Uterus (tissue), 3 donors: ENCODE measurements at regions not wholly inside any gene's neighbourhood (a gene's known extent, or its start where the extent isn't known, plus 50 kb on each side); places are given as distances from the start of the nearest gene placed in this dataset.

ENCODE experiments used
- DNase-seq, 2 donors: peaks; one replicate each; pipeline ENCODE4 v3.0.0-alpha.2; 2019 to 2020
- H3K27ac ChIP-seq, 2 donors: fragments of 200-600 bp; sonication (generic); 1 replicate in 1 of 2; 2 replicates in 1 of 2; pipeline ENCODE4 v1.5.1; 2016 to 2018
- H3K27me3 ChIP-seq, 2 donors: fragments of 200-600 bp; sonication (generic); one replicate each; pipeline ENCODE4 v1.5.1; 2018 to 2019; ENCODE audit warnings: control low read depth in 1 of 2
- H3K36me3 ChIP-seq, 2 donors: fragments of 200-600 bp; sonication (generic); one replicate each; pipeline ENCODE4 v1.5.1; 2019; ENCODE audit warnings: control low read depth in 1 of 2
- H3K4me1 ChIP-seq, 2 donors: fragments of 200-600 bp; sonication (generic); one replicate each; pipeline ENCODE4 v1.5.1; 2018 to 2019; ENCODE audit warnings: control low read depth in 1 of 2
- H3K4me3 ChIP-seq, 2 donors: fragments of 200-600 bp; sonication (generic); 1 replicate in 1 of 2; 2 replicates in 1 of 2; pipeline ENCODE4 v1.5.1; 2018 to 2019; ENCODE audit warnings: mild to moderate bottlenecking in 1 of 2
- H3K9me3 ChIP-seq, 2 donors: fragments of 200-600 bp; sonication (generic); one replicate each; pipeline ENCODE4 v1.5.1; 2019; ENCODE audit warnings: control low read depth in 1 of 2
- POLR2A ChIP-seq, 2 donors: fragments of 450-650 bp; IDR thresholded peaks; one replicate each; pipeline ENCODE4 v1.6.1; 2016; ENCODE audit warnings: antibody characterized with exemption in 2 of 2, mild to moderate bottlenecking in 1 of 2, moderate library complexity in 1 of 2
- intact Hi-C: fragments of 100-400 bp; cut with DNase I; formaldehyde crosslinking; loops from one replicate; pipeline ENCODE4 v1.15.1; 2023; ENCODE audit warnings: low total_unique reads
- TF ChIP-seq, protein P1 (sequence below), 4 experiments: fragments of 200-600 bp in 2 of 4; fragments of 450-650 bp in 2 of 4; sonication (generic) in 2 of 4; IDR thresholded peaks; one replicate each; pipeline ENCODE4 v1.5.1; 2016 to 2019; ENCODE audit warnings: antibody characterized with exemption in 4 of 4, mild to moderate bottlenecking in 2 of 4, moderate library complexity in 1 of 4
- donor health status: DM: yes; HTN: yes; CAD: no.

DNA sequence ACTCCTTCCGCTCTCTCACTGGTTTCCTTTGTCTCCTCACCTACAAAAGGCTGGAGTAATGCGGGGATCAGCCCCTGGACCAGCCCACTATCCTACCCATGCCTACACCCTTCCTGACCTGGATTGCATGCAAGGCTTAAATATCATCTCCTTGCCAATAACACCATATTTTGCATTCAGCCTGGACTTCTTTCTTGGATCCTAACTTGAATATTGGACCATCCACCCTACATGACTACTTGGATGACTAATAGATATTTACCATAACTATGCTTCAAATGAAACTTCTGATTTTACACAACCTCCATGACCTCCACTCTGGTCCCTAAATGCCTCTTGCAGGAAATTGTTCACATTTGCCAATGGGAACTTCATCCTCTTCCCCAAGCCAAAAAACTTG lies 188.3 kb upstream of the AKR1E2 start:
- Histone ChIP-seq H3K4me3 (no peak overlapping the region), H3K27ac (no peak overlapping the region), H3K27me3 (no peaks in the 10 kb centered on the region), H3K9me3 (no peaks in the 10 kb centered on the region), H3K36me3 (no peaks in the 10 kb centered on the region), H3K4me1 (no peaks in the 10 kb centered on the region)
- no peak for TF ChIP-seq POLR2A (IDR thresholded peaks at IDR 0.05)
- TF ChIP-seq, protein P1, sequence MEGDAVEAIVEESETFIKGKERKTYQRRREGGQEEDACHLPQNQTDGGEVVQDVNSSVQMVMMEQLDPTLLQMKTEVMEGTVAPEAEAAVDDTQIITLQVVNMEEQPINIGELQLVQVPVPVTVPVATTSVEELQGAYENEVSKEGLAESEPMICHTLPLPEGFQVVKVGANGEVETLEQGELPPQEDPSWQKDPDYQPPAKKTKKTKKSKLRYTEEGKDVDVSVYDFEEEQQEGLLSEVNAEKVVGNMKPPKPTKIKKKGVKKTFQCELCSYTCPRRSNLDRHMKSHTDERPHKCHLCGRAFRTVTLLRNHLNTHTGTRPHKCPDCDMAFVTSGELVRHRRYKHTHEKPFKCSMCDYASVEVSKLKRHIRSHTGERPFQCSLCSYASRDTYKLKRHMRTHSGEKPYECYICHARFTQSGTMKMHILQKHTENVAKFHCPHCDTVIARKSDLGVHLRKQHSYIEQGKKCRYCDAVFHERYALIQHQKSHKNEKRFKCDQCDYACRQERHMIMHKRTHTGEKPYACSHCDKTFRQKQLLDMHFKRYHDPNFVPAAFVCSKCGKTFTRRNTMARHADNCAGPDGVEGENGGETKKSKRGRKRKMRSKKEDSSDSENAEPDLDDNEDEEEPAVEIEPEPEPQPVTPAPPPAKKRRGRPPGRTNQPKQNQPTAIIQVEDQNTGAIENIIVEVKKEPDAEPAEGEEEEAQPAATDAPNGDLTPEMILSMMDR (IDR thresholded peaks at IDR 0.05): no peak
- intact Hi-C loops: no loop called here
- no peak for DNase-seq

DNA sequence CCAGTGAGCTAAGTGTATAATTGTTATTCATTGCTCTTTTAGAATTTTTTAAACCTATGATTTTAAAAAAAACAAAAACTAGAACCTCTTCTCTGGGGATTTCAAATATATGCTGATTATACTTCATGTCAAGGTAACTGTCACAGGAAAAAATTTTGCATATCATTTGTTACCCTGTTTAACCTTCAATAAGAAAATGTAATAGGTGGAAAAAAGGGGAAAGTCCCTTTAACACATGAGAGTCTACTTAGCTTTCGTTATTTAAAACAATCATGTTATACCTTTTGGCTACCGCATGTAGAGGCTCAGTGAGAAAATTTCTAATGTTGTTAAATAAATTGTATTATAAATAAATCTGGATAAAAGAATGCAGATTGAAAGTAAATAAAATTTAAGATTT lies 190.1 kb upstream of the AKR1E2 start:
- no peaks in the 10 kb centered on the region for H3K4me1 ChIP-seq
- TF ChIP-seq, protein P1 (IDR thresholded peaks at IDR 0.05): no peak
- TF ChIP-seq POLR2A (IDR thresholded peaks at IDR 0.05): no peak
- intact Hi-C loops: no loop called here

DNA sequence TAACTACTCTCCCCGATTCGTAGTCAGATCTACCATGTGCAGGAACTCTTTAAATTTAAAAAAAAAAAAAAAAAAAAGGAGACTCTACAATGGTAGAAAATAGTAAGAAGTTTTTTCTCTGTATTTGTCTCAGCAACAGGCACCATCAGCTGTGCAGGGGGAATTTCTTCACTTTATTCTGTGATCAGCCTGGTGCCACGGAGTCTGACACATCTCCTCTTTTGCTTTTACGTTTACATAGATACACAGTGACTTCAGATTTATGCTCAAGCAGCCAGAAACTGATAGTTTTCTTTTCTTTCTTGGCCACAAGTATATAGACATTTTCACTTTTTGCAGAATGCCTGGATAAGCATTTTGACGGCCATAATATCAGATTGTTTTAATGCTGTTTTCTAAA lies 190.6 kb upstream of the AKR1E2 start:
- DNase-seq: no peak
- intact Hi-C loops: no loop called here
- H3K9me3 ChIP-seq: no peaks in the 10 kb centered on the region
- H3K36me3 ChIP-seq: no peaks in the 10 kb centered on the region
- no peak overlapping the region for H3K4me3 ChIP-seq
- no peaks in the 10 kb centered on the region for H3K4me1 ChIP-seq
- H3K27me3 ChIP-seq: no peaks in the 10 kb centered on the region
- H3K27ac ChIP-seq: no peak overlapping the region
- TF ChIP-seq, protein P1 (IDR thresholded peaks at IDR 0.05): no peak
- no peak for TF ChIP-seq POLR2A (IDR thresholded peaks at IDR 0.05)

More for the DNA sequence above, 190.1 kb upstream of the AKR1E2 start:
- no peaks in the 10 kb centered on the region for H3K27me3 ChIP-seq
- H3K9me3 ChIP-seq: no peaks in the 10 kb centered on the region
- no peak overlapping the region for H3K27ac ChIP-seq
- no peak for DNase-seq
- H3K4me3 ChIP-seq: no peak overlapping the region
- H3K36me3 ChIP-seq: no peaks in the 10 kb centered on the region

DNA sequence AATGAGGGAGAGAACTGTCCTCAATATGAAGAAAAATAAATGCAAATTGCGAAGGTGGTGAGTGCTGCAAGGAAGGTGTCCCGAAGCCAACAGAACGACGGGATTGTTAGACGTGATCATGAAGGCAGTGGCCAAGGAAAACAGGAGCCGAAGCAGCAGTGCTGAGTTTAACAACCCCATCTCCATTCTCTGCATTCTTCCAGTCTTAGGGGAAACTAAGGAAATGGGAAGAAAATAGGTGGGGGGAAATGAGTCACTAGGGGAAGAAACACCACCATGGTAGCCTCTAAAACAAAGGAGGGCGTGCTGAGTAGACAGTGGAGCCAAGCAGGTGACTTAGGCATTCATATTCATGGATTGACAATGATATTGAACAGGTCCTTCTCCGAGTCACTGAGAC lies 192.2 kb upstream of the AKR1E2 start:
- no peaks in the 10 kb centered on the region for H3K4me1 ChIP-seq
- H3K9me3 ChIP-seq: no peaks in the 10 kb centered on the region
- no peak for TF ChIP-seq POLR2A (IDR thresholded peaks at IDR 0.05)
- TF ChIP-seq, protein P1 (IDR thresholded peaks at IDR 0.05): no peak
- no peak for DNase-seq
- no peaks in the 10 kb centered on the region for H3K36me3 ChIP-seq
- H3K4me3 ChIP-seq: no peak overlapping the region
- intact Hi-C loops: no loop called here
- H3K27ac ChIP-seq: no peak overlapping the region
- H3K27me3 ChIP-seq: no peaks in the 10 kb centered on the region

DNA sequence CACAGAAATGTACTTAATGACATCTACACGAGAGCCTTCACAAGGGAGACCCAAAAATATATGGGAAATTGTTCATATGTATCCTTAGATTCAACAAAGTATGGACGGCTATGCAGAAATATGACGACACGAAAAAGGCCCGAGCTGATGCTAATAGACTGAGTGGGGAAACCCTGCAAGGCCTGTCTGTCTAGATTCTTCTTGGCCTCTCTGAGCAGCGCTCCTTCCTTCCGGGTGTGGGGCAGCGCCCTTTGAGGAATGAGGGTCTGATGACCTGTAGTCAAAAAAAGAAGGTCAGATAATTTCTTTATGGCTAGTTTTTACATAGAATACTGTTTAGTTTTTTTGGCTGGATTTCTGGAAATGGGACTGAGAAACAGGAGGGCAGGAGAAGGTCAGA lies 192.8 kb upstream of the AKR1E2 start:
- Histone ChIP-seq H3K36me3 (no peaks in the 10 kb centered on the region), H3K4me1 (no peaks in the 10 kb centered on the region), H3K27me3 (no peaks in the 10 kb centered on the region), H3K27ac (no peak overlapping the region), H3K9me3 (no peaks in the 10 kb centered on the region), H3K4me3 (no peak overlapping the region)
- intact Hi-C loops: no loop called here
- TF ChIP-seq POLR2A (IDR thresholded peaks at IDR 0.05): no peak
- TF ChIP-seq, protein P1 (IDR thresholded peaks at IDR 0.05): no peak
- DNase-seq: no peak
